K562 (cell line): ENCODE measurements at regions not wholly inside any gene's neighbourhood (a gene's known extent, or its start where the extent isn't known, plus 50 kb on each side); places are given as distances from the start of the nearest gene placed in this dataset.
A peak's percentile ranks its signal among the peaks of the same experiment; 100 is the strongest.

Source experiments
- ARID3A ChIP-seq: IDR thresholded peaks from 2 replicates; pipeline ENCODE4 v1.6.1; 2012; ENCODE audit warnings: low read depth, low read length, improper control_type of control experiment, borderline replicate concordance
- CTCF ChIP-seq, 3 experiments: IDR thresholded peaks in 2 of 3; conservative IDR thresholded peaks in 1 of 3; 2 replicates each; pipeline ENCODE4 v1.5.1; 2011 to 2012; ENCODE audit warnings: low read length in 3 of 3, mild to moderate bottlenecking in 3 of 3, control low read depth in 2 of 3, improper control_type of control experiment in 1 of 3, inconsistent platforms in 1 of 3, low read depth in 1 of 3, mixed read lengths in 1 of 3, moderate library complexity in 1 of 3; ENCODE audit not compliant: insufficient read depth in 2 of 3
- HDAC8 ChIP-seq: fragments of 450-650 bp; IDR thresholded peaks from 2 replicates; pipeline ENCODE4 v1.6.1; 2016; ENCODE audit warnings: mild to moderate bottlenecking, missing genetic modification characterization, moderate library complexity, missing compliant biosample characterization
- PREB ChIP-seq: sonication (generic); formaldehyde crosslinking; IDR thresholded peaks from 2 replicates; pipeline ENCODE4 v1.8.1; 2023; ENCODE audit warnings: mild to moderate bottlenecking, missing genetic modification reagents
- RAD21 ChIP-seq, 2 experiments: fragments of 250-450 bp in 1 of 2; fragments of 450-650 bp in 1 of 2; sonication (Bioruptor Pico) in 1 of 2; formaldehyde crosslinking in 1 of 2; IDR thresholded peaks in 1 of 2; conservative IDR thresholded peaks in 1 of 2; 2 replicates each; pipeline versions ENCODE4 v1.4.0 to v1.8.0; 2020 to 2022; ENCODE audit warnings: mild to moderate bottlenecking in 2 of 2, moderate library complexity in 1 of 2
- RUNX1 ChIP-seq: sonication (generic); IDR thresholded peaks from 2 replicates; pipeline ENCODE4 v1.6.1; 2016; ENCODE audit warnings: antibody characterized with exemption, low read depth
- SMC3 ChIP-seq: conservative IDR thresholded peaks from 2 replicates; pipeline ENCODE4 v1.6.1; 2011; ENCODE audit warnings: low read depth, low read length, improper control_type of control experiment; ENCODE audit not compliant: insufficient read depth
- SRF ChIP-seq, 2 experiments: fragments of 250-450, 450-650 bp in 1 of 2; sonication (Bioruptor Pico) in 1 of 2; sonication (generic) in 1 of 2; formaldehyde crosslinking; IDR thresholded peaks; 2 replicates each; pipeline versions ENCODE4 v1.5.0 to v1.5.1; 2020 to 2022; ENCODE audit warnings: mild to moderate bottlenecking in 1 of 2, missing genetic modification reagents in 1 of 2
- ZBTB49 ChIP-seq: sonication (generic); formaldehyde crosslinking; IDR thresholded peaks from 2 replicates; pipeline ENCODE4 v1.8.0; 2022; ENCODE audit warnings: missing genetic modification reagents, mild to moderate bottlenecking, borderline replicate concordance
- ZNF184 ChIP-seq: sonication (generic); formaldehyde crosslinking; IDR thresholded peaks from 2 replicates; pipeline ENCODE4 v1.5.0; 2020; ENCODE audit warnings: missing genetic modification reagents
- ZNF584 ChIP-seq: fragments of 200-800 bp; sonication (Bioruptor generic); IDR thresholded peaks from 2 replicates; pipeline ENCODE4 v1.6.1; 2016; ENCODE audit warnings: low read depth, mild to moderate bottlenecking, missing genetic modification characterization, missing compliant biosample characterization
- ZNF778 ChIP-seq: fragments of 450-650 bp; formaldehyde crosslinking; IDR thresholded peaks from 2 replicates; pipeline ENCODE4 v1.4.0; 2020; ENCODE audit warnings: mild to moderate bottlenecking, moderate library complexity

- TF ChIP-seq SRF (CRISPR knock-in tag; IDR thresholded peaks at IDR 0.05), result peak in 1 of 2 experiments; percentile 64; a peak in 1 of 4 replicates
- TF ChIP-seq ZNF584, result no peak
- TF ChIP-seq ZNF184 (CRISPR knock-in tag), result no peak
- TF ChIP-seq CTCF (IDR thresholded peaks at IDR 0.05 in 2 of 3, conservative IDR thresholded peaks at IDR 0.05 in 1 of 3; ENCODE audit: insufficient read depth in 2 of 3, low read depth in 1 of 3, low read length in 3 of 3), result peak; percentile 64 to 85 (median 72)
- TF ChIP-seq SMC3, result peak; percentile 52
- TF ChIP-seq HDAC8 (tag), result no peak
- no peak for TF ChIP-seq ZNF778
- TF ChIP-seq PREB (CRISPR knock-in tag), result no peak
- TF ChIP-seq RUNX1, result no peak
- TF ChIP-seq RAD21 (CRISPR knock-in tag; conservative IDR thresholded peaks at IDR 0.05 in 1 of 2, IDR thresholded peaks at IDR 0.05 in 1 of 2), result peak; percentile 83 to 84
- TF ChIP-seq ZBTB49 (CRISPR knock-in tag), result no peak
- TF ChIP-seq ARID3A, result 0 out of 2 replicates have a peak, but pooled peaks have one; percentile 32
Observed at GRCh38 chr7:55280031-55280454, 85.1 kb upstream of the LANCL2 start (continued).
